Smooth muscle cell (in vitro differentiated cells): ENCODE measurements at regions not wholly inside any gene's neighbourhood (a gene's known extent, or its start where the extent isn't known, plus 50 kb on each side); places are given as distances from the start of the nearest gene placed in this dataset.
"Not testable (repeated sequence)": the region's sequence is repeated elsewhere in the genome, so short reads cannot be mapped to it uniquely, and the experiment has no call there.

ENCODE experiments used
- DNase-seq: peaks from one replicate; lab custom pipeline; 2025; ENCODE audit not compliant: unreplicated experiment; lab: John Stamatoyannopoulos, UW
- H2AFZ ChIP-seq: fragments of 200-600 bp; sonication (generic); 2 replicates; pipeline ENCODE4 v1.6.0; 2016; ENCODE audit warnings: antibody characterized with exemption, low read depth, mild to moderate bottlenecking
- H3F3A ChIP-seq: fragments of 200-600 bp; sonication (generic); 2 replicates; pipeline ENCODE4 v1.6.0; 2017; ENCODE audit warnings: antibody characterized with exemption, low read depth
- H3K27ac ChIP-seq: fragments of 200-600 bp; sonication (generic); 2 replicates; pipeline ENCODE4 v1.5.1; 2016; ENCODE audit warnings: low read depth, mild to moderate bottlenecking
- H3K27me3 ChIP-seq: fragments of 200-600 bp; sonication (generic); 2 replicates; pipeline ENCODE4 v1.6.1; 2016; ENCODE audit warnings: low read depth, mild to moderate bottlenecking
- H3K36me3 ChIP-seq: fragments of 200-600 bp; sonication (generic); 2 replicates; pipeline ENCODE4 v1.5.1; 2016; ENCODE audit warnings: low read depth
- H3K4me1 ChIP-seq: fragments of 200-600 bp; sonication (generic); 2 replicates; pipeline ENCODE4 v1.5.1; 2016; ENCODE audit warnings: low read depth
- H3K4me2 ChIP-seq: fragments of 200-600 bp; sonication (generic); 2 replicates; pipeline ENCODE4 v1.6.0; 2016; ENCODE audit warnings: mild to moderate bottlenecking
- H3K4me3 ChIP-seq: fragments of 200-600 bp; sonication (generic); 2 replicates; pipeline ENCODE4 v1.5.1; 2016; ENCODE audit warnings: mild to moderate bottlenecking
- H3K79me2 ChIP-seq: fragments of 200-600 bp; sonication (generic); 2 replicates; pipeline ENCODE4 v1.6.0; 2016; ENCODE audit warnings: low read depth, mild to moderate bottlenecking
- H3K9ac ChIP-seq: fragments of 200-600 bp; sonication (generic); 2 replicates; pipeline ENCODE4 v1.6.0; 2016; ENCODE audit warnings: low read depth
- H3K9me3 ChIP-seq: fragments of 200-600 bp; sonication (generic); replicated peaks from 2 replicates; pipeline ENCODE4 v1.5.1; 2016; ENCODE audit warnings: low read depth
- H4K20me1 ChIP-seq: fragments of 200-600 bp; sonication (generic); 2 replicates; pipeline ENCODE4 v1.6.0; 2016; ENCODE audit warnings: low read depth
- WGBS: methylation state at CpG from one replicate; pipeline ENCODE4 v1.1.7; 2016; ENCODE audit warnings: low lambda C conversion rate; 5-methylcytosine and 5-hydroxymethylcytosine counted together
- TF ChIP-seq, protein P1 (sequence below): fragments of 200-600 bp; sonication (generic); IDR thresholded peaks from 2 replicates; pipeline ENCODE4 v1.5.1; 2017; ENCODE audit warnings: borderline replicate concordance, mild to moderate bottlenecking, antibody characterized with exemption; ENCODE audit not compliant: insufficient read depth, poor library complexity, severe bottlenecking

DNA sequence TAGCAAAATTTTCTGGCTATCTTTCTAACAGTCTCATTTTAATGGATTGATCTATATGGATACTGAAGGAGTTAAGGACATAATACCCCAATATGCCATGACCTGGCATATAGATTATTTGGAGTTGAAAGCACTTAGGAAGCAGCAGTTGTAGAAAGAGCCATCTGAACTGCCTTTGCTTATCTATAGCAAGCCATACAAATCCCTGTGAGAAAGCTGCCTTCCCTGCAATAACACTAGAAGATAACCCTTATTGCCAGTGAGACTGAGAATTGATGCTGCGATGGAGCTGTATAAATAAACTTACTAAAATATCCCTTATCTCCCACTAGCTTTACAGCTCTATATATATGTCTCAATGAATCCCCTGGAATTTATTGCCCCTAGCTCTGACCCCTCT, 346.3 kb downstream of the TECRL start:
- Histone ChIP-seq H3F3A (no peaks in the 10 kb centered on the region), H3K4me3 (no peak overlapping the region), H3K27ac (no peak overlapping the region), H3K36me3 (no peaks in the 10 kb centered on the region), H3K9ac (no peak overlapping the region), H2AFZ (no peak overlapping the region), H3K79me2 (no peaks in the 10 kb centered on the region), H3K4me1 (no peaks in the 10 kb centered on the region), H3K9me3 (no peaks in the 10 kb centered on the region), H3K27me3 (no peaks in the 10 kb centered on the region), H3K4me2 (no peak overlapping the region), H4K20me1 (no peaks in the 10 kb centered on the region)
- DNase-seq = no peak
- 22% methylated on average over 1 of the region's 1 CpG for WGBS
- TF ChIP-seq, protein P1, sequence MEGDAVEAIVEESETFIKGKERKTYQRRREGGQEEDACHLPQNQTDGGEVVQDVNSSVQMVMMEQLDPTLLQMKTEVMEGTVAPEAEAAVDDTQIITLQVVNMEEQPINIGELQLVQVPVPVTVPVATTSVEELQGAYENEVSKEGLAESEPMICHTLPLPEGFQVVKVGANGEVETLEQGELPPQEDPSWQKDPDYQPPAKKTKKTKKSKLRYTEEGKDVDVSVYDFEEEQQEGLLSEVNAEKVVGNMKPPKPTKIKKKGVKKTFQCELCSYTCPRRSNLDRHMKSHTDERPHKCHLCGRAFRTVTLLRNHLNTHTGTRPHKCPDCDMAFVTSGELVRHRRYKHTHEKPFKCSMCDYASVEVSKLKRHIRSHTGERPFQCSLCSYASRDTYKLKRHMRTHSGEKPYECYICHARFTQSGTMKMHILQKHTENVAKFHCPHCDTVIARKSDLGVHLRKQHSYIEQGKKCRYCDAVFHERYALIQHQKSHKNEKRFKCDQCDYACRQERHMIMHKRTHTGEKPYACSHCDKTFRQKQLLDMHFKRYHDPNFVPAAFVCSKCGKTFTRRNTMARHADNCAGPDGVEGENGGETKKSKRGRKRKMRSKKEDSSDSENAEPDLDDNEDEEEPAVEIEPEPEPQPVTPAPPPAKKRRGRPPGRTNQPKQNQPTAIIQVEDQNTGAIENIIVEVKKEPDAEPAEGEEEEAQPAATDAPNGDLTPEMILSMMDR = no peak

DNA sequence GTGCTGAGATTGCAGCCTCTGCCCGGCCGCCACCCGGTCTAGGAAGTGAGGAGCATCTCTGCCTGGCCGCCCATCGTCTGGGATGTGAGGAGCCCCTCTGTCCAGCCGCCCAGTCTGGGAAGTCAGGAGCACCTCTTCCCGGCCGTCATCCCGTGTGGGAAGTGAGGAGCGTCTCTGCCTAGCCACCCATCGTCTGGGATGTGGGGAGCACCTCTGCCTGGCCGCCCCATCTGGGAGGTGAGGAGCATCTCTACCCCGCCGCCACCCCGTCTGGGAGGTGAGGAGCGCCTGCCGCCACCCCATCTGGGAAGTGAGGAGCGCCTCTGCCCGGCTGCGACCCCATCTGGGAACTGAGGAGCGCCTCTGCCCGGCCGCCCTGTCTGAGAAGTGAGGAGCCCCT, 372.2 kb downstream of the TECRL start:
- H4K20me1 ChIP-seq, H3K36me3 ChIP-seq, H3K27ac ChIP-seq, H3K4me1 ChIP-seq, H2AFZ ChIP-seq, H3K27me3 ChIP-seq, H3K4me3 ChIP-seq, H3K9ac ChIP-seq, H3K9me3 ChIP-seq, DNase-seq, H3F3A ChIP-seq, H3K79me2 ChIP-seq, H3K4me2 ChIP-seq: not testable (repeated sequence)
- WGBS = 97% methylated on average over 17 of the region's 23 CpGs

DNA sequence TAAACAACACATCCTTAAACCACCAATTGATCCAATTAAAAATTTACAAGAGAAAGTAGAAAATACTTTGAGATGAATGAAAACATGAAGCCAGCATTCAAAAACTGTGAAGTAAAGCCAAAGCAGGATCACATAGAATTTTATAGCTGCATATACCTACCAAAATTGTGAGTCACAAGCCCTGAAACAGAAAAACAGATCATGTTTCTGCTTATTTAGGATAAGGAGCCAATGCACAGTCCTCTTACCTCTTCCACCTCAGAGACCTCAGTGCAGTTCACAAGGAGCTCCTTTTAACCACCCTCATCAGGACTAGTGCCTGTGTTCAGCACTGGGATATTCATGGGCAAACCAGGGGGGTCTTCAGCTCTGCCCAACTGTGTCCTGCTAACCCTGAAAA, 386.7 kb downstream of the TECRL start:
- no peaks in the 10 kb centered on the region for H3K27me3 ChIP-seq
- H3K9ac ChIP-seq = no peak overlapping the region
- no peak overlapping the region for H3K4me2 ChIP-seq
- DNase-seq = no peak
- H3K4me1 ChIP-seq = no peaks in the 10 kb centered on the region
- no peaks in the 10 kb centered on the region for H3K9me3 ChIP-seq
- H3K36me3 ChIP-seq = no peaks in the 10 kb centered on the region
- no peaks in the 10 kb centered on the region for H3F3A ChIP-seq
- no peak overlapping the region for H3K4me3 ChIP-seq
- H3K27ac ChIP-seq = no peak overlapping the region
- TF ChIP-seq, protein P1 = no peak
- H4K20me1 ChIP-seq = no peaks in the 10 kb centered on the region
- no peaks in the 10 kb centered on the region for H3K79me2 ChIP-seq
- H2AFZ ChIP-seq = no peak overlapping the region

DNA sequence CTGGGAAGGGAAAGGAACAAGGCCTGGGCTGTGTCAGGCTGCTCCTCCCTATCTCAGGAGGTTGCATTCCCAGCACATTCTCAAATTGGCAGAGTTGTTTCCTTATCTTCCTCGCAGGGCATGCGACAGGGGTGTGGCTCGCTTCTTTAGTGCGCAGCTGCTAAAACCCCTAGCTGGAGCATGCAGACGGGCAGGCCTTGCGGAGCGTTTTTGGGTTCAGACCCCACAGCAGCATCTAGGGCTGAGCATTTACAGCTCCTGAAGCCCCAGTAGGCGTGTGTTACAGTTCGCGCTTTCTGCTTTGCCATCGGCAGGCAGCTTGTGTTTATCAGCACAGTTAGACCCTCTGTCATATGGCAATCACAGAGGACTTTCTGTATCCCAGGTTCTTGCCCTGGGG, 392.4 kb downstream of the TECRL start:
- H3K4me2 ChIP-seq = no peak overlapping the region
- no peaks in the 10 kb centered on the region for H3F3A ChIP-seq
- no peaks in the 10 kb centered on the region for H3K36me3 ChIP-seq
- 85% methylated on average over 11 of the region's 11 CpGs for WGBS
- no peak for DNase-seq
- TF ChIP-seq, protein P1 = no peak
- H3K9ac ChIP-seq = no peak overlapping the region
- no peaks in the 10 kb centered on the region for H3K4me1 ChIP-seq
- no peak overlapping the region for H3K27ac ChIP-seq
- no peak overlapping the region for H2AFZ ChIP-seq
- no peaks in the 10 kb centered on the region for H3K27me3 ChIP-seq
- no peaks in the 10 kb centered on the region for H3K79me2 ChIP-seq
- no peaks in the 10 kb centered on the region for H4K20me1 ChIP-seq
- no peaks in the 10 kb centered on the region for H3K9me3 ChIP-seq
- H3K4me3 ChIP-seq = no peak overlapping the region
